ENCODE measurements at regions not wholly inside any gene's neighbourhood (a gene's known extent, or its start where the extent isn't known, plus 50 kb on each side); places are given as distances from the start of the nearest gene placed in this dataset.

GRCh38 chr4:62208921-62209320, 1008.8 kb downstream of the ADGRL3 start:
- no peak for TF ChIP-seq RB1 (IDR thresholded peaks at IDR 0.05; ENCODE audit: borderline replicate concordance)
- TF ChIP-seq ZNF274 (IDR thresholded peaks at IDR 0.05; ENCODE audit: insufficient read depth, insufficient read length): no peak
- TF ChIP-seq RBBP5 (conservative IDR thresholded peaks at IDR 0.05): no peak

Measured in GM12878 (cell line).